Body of pancreas (tissue), 4 donors: ENCODE measurements at regions not wholly inside any gene's neighbourhood (a gene's known extent, or its start where the extent isn't known, plus 50 kb on each side); places are given as distances from the start of the nearest gene placed in this dataset.
A peak's percentile ranks its signal among the peaks of the same experiment; 100 is the strongest.

Source experiments
- ATAC-seq: fragments of 150-250 bp; one replicate; pipeline ENCODE4 v1.9.1; 2016
- DNase-seq, 4 donors: peaks; one replicate each; pipeline ENCODE4 v3.0.0-alpha.2; 2019
- H3K27ac ChIP-seq, 4 donors: fragments of 200-600 bp; sonication (generic); 1 replicate in 3 of 4; 2 replicates in 1 of 4; pipeline versions ENCODE4 v1.5.1 to v1.6.1; 2016 to 2019; ENCODE audit warnings: mild to moderate bottlenecking in 1 of 4, mixed read lengths in 1 of 4, moderate library complexity in 1 of 4
- H3K27me3 ChIP-seq, 2 donors: fragments of 200-600 bp; sonication (generic); one replicate each; pipeline ENCODE4 v1.6.0; 2016; ENCODE audit warnings: mild to moderate bottlenecking in 1 of 2
- H3K36me3 ChIP-seq, 2 donors: fragments of 200-600 bp; sonication (generic); replicated peaks in 1 of 2; 2 replicates each; pipeline ENCODE4 v1.5.1; 2016; ENCODE audit warnings: low read depth in 2 of 2; ENCODE audit not compliant: insufficient read depth in 1 of 2
- H3K4me1 ChIP-seq: fragments of 200-600 bp; sonication (generic); one replicate; pipeline ENCODE4 v1.6.0; 2016
- H3K4me3 ChIP-seq, 2 donors: fragments of 200-600 bp; sonication (generic); 1 replicate in 1 of 2; 2 replicates in 1 of 2; pipeline ENCODE4 v1.5.1; 2016 to 2019
- H3K9me3 ChIP-seq, 3 donors: fragments of 200-600 bp; sonication (generic); 1 replicate in 2 of 3; 2 replicates in 1 of 3; pipeline ENCODE4 v1.5.1; 2016
- POLR2A ChIP-seq, 3 donors: fragments of 450-650 bp; IDR thresholded peaks; one replicate each; pipeline ENCODE4 v1.6.1; 2016; ENCODE audit warnings: antibody characterized with exemption in 3 of 3, mild to moderate bottlenecking in 2 of 3
- WGBS, 2 donors: methylation state at CpG; one replicate each; pipeline ENCODE4 v1.1.5; 2017; 5-methylcytosine and 5-hydroxymethylcytosine counted together
- intact Hi-C: fragments of 100-400 bp; cut with DNase I; formaldehyde crosslinking; loops from one replicate; pipeline ENCODE4 v1.15.1; 2023
- TF ChIP-seq, protein P1 (sequence below), 7 experiments: fragments of 450-650 bp in 4 of 7; fragments of 200-600 bp in 3 of 7; sonication (generic) in 3 of 7; IDR thresholded peaks; one replicate each; pipeline ENCODE4 v1.5.1; 2016 to 2019; ENCODE audit warnings: antibody characterized with exemption in 7 of 7

GRCh38 chr4:129233691-129234090, 137.7 kb downstream of the C4orf33 start:
- TF ChIP-seq, protein P1, sequence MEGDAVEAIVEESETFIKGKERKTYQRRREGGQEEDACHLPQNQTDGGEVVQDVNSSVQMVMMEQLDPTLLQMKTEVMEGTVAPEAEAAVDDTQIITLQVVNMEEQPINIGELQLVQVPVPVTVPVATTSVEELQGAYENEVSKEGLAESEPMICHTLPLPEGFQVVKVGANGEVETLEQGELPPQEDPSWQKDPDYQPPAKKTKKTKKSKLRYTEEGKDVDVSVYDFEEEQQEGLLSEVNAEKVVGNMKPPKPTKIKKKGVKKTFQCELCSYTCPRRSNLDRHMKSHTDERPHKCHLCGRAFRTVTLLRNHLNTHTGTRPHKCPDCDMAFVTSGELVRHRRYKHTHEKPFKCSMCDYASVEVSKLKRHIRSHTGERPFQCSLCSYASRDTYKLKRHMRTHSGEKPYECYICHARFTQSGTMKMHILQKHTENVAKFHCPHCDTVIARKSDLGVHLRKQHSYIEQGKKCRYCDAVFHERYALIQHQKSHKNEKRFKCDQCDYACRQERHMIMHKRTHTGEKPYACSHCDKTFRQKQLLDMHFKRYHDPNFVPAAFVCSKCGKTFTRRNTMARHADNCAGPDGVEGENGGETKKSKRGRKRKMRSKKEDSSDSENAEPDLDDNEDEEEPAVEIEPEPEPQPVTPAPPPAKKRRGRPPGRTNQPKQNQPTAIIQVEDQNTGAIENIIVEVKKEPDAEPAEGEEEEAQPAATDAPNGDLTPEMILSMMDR (IDR thresholded peaks at IDR 0.05), result no peak
- TF ChIP-seq POLR2A (IDR thresholded peaks at IDR 0.05), result no peak
- no peaks in the 10 kb centered on the region for H3K27me3 ChIP-seq
- WGBS, 2 donors, result 32 to 50% methylated on average over 1 of the region's 1 CpG
- intact Hi-C loops, result no loop called here
- no peak overlapping the region for H3K4me3 ChIP-seq
- no peaks in the 10 kb centered on the region for H3K9me3 ChIP-seq
- no peak overlapping the region for H3K27ac ChIP-seq
- DNase-seq, result no peak
- H3K4me1 ChIP-seq, result no peaks in the 10 kb centered on the region
- no peak for ATAC-seq
- no peaks in the 10 kb centered on the region for H3K36me3 ChIP-seq

DNA sequence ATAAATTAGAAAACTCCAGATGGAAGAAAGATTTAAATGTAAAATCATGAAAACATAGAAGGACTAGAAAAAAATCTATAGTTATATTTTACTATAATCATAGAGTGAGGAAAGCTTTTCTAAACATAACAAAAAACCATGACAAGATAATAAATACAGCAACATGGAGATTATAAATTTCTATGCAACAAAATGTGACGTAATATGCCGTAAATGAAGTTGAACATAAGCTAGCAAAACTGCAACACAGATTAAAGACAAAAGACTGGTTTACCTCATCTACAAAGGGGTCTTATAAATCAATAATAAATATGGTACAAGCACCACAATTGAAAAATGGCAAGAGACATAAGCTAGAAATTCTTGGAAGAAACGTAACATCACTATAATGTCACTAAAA, 140.4 kb downstream of the C4orf33 start:
- Histone ChIP-seq H3K4me1 (no peaks in the 10 kb centered on the region), H3K4me3 (no peak overlapping the region), H3K27ac (no peak overlapping the region), H3K27me3 (no peaks in the 10 kb centered on the region), H3K36me3 (no peaks in the 10 kb centered on the region), H3K9me3 (no peaks in the 10 kb centered on the region)
- DNase-seq (no peak), ATAC-seq (no peak)
- intact Hi-C loops, result no loop called here
- TF ChIP-seq POLR2A (IDR thresholded peaks at IDR 0.05), result no peak
- TF ChIP-seq, protein P1 (IDR thresholded peaks at IDR 0.05), result no peak
- 87 to 88% methylated on average over 3 of the region's 3 CpGs for WGBS, 2 donors

- WGBS, 2 donors, result 36 to 46% methylated on average over 3 of the region's 3 CpGs
- no peaks in the 10 kb centered on the region for H3K4me1 ChIP-seq
- H3K36me3 ChIP-seq, result no peaks in the 10 kb centered on the region
- DNase-seq (peak in 3 of 4 donors; percentile 11 to 17 (median 12)), ATAC-seq (no peak)
- intact Hi-C loops, result no loop called here
- no peaks in the 10 kb centered on the region for H3K9me3 ChIP-seq
- H3K27me3 ChIP-seq, result no peaks in the 10 kb centered on the region
- H3K4me3 ChIP-seq, result no peak overlapping the region
- TF ChIP-seq, protein P1 (IDR thresholded peaks at IDR 0.05), result no peak
- no peak for TF ChIP-seq POLR2A (IDR thresholded peaks at IDR 0.05)
- no peak overlapping the region for H3K27ac ChIP-seq
Observed at GRCh38 chr4:129239088-129239487, 143.1 kb downstream of the C4orf33 start.

GRCh38 chr4:129240816-129241215, 144.9 kb downstream of the C4orf33 start:
- Histone ChIP-seq H3K4me1 (no peaks in the 10 kb centered on the region), H3K27ac (no peak overlapping the region), H3K36me3 (no peaks in the 10 kb centered on the region), H3K9me3 (no peaks in the 10 kb centered on the region), H3K27me3 (no peaks in the 10 kb centered on the region), H3K4me3 (no peak overlapping the region)
- DNase-seq (peak; percentile 22 to 64 (median 42)), ATAC-seq (no peak)
- intact Hi-C loops, result no loop called here
- no peak for TF ChIP-seq POLR2A (IDR thresholded peaks at IDR 0.05)
- TF ChIP-seq, protein P1 (IDR thresholded peaks at IDR 0.05), result no peak
- WGBS, 2 donors, result 7 to 22% methylated on average over 1 of the region's 1 CpG

GRCh38 chr4:129246145-129246544, 150.2 kb downstream of the C4orf33 start:
- WGBS, 2 donors, result 93 to 96% methylated on average over 4 of the region's 4 CpGs
- intact Hi-C loops, result no loop called here
- H3K4me3 ChIP-seq, result no peak overlapping the region
- no peaks in the 10 kb centered on the region for H3K4me1 ChIP-seq
- TF ChIP-seq, protein P1 (IDR thresholded peaks at IDR 0.05), result no peak
- TF ChIP-seq POLR2A (IDR thresholded peaks at IDR 0.05), result no peak
- H3K9me3 ChIP-seq, result no peaks in the 10 kb centered on the region
- no peaks in the 10 kb centered on the region for H3K36me3 ChIP-seq
- ATAC-seq (no peak), DNase-seq (no peak)
- no peak overlapping the region for H3K27ac ChIP-seq
- H3K27me3 ChIP-seq, result no peaks in the 10 kb centered on the region
